Mammary epithelial cell (primary cell): ENCODE measurements at regions not wholly inside any gene's neighbourhood (a gene's known extent, or its start where the extent isn't known, plus 50 kb on each side); places are given as distances from the start of the nearest gene placed in this dataset.

Experiments
- CTCF ChIP-seq, 2 donors: IDR thresholded peaks in 1 of 2; conservative IDR thresholded peaks in 1 of 2; 2 replicates each; pipeline ENCODE4 v1.5.1; 2011 to 2012; ENCODE audit warnings: inconsistent platforms in 2 of 2, low read length in 2 of 2, mild to moderate bottlenecking in 2 of 2, control low read depth in 1 of 2, low read depth in 1 of 2; ENCODE audit not compliant: insufficient read depth in 1 of 2; ENCODE audit errors: extremely low read depth in 1 of 2
- EZH2 ChIP-seq: IDR thresholded peaks from 2 replicates; pipeline ENCODE4 v1.6.1; 2012; ENCODE audit warnings: low read length, inconsistent platforms, borderline replicate concordance

DNA sequence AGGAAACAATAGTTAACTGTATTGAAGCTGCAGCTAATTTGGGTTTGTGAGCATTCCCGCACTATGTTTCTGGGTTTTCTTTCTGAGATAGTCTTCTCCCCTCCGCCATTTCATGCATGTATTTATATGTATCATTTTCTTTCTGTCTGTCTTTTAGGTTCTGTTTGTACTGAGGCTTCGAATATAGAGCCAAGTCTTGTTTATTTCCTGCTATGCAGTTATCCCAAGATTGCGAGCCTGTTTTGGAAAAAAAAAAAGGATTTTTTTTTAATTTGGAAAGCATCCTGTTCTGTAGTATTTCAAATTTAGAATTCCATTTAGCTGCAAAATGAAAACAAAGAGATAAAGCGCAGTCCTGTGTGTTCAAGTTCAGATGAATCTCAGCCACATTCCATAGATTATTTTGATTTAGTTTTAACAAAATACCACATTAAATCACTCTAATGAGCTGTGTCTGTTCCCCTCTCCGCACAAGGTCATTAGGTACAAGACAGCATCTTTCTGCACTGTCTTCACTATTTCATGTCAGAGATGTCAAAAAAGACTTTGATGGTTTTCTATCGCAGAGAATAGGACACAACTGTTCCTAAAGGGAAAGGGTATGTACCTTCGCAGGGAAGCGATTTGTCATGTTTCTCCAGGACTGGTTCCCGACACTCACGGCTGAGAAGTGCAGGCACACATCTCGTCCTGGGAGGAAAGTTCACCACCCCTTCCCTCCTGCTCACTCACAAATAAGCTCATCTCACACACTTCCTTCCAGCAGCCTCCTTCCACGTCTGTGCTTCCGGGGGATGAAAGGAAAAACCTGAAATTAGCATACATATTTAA, 443.4 kb downstream of the ZNF516 start:
- TF ChIP-seq CTCF (conservative IDR thresholded peaks at IDR 0.05 in 1 of 2, IDR thresholded peaks at IDR 0.05 in 1 of 2; ENCODE audit: extremely low read depth in 1 of 2, insufficient read depth in 1 of 2, low read depth in 1 of 2, low read length in 2 of 2): no peak
- no peak for TF ChIP-seq EZH2
